ENCODE measurements at regions not wholly inside any gene's neighbourhood (a gene's known extent, or its start where the extent isn't known, plus 50 kb on each side); places are given as distances from the start of the nearest gene placed in this dataset.

DNA sequence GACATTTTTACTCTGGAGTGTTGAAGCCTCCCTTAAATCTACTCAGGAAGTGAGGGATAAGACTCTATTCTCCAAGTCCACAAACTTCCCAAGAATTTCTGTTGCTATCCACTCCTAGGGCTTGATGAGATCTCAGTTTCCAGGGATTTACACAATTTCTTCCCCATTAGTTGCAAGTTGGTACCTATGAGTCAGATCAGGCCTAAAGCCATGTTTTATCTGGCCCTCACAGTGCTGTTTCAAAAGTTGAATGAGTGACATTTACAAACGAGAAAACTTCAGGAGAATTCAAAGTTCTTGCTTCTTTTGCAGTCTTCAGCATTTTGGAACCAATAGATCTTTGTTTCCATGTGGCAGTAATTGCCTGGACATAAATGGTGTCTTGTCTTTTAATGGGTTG is 156.4 kb upstream of the SYT10 start (continued):
- TF ChIP-seq, protein P1, sequence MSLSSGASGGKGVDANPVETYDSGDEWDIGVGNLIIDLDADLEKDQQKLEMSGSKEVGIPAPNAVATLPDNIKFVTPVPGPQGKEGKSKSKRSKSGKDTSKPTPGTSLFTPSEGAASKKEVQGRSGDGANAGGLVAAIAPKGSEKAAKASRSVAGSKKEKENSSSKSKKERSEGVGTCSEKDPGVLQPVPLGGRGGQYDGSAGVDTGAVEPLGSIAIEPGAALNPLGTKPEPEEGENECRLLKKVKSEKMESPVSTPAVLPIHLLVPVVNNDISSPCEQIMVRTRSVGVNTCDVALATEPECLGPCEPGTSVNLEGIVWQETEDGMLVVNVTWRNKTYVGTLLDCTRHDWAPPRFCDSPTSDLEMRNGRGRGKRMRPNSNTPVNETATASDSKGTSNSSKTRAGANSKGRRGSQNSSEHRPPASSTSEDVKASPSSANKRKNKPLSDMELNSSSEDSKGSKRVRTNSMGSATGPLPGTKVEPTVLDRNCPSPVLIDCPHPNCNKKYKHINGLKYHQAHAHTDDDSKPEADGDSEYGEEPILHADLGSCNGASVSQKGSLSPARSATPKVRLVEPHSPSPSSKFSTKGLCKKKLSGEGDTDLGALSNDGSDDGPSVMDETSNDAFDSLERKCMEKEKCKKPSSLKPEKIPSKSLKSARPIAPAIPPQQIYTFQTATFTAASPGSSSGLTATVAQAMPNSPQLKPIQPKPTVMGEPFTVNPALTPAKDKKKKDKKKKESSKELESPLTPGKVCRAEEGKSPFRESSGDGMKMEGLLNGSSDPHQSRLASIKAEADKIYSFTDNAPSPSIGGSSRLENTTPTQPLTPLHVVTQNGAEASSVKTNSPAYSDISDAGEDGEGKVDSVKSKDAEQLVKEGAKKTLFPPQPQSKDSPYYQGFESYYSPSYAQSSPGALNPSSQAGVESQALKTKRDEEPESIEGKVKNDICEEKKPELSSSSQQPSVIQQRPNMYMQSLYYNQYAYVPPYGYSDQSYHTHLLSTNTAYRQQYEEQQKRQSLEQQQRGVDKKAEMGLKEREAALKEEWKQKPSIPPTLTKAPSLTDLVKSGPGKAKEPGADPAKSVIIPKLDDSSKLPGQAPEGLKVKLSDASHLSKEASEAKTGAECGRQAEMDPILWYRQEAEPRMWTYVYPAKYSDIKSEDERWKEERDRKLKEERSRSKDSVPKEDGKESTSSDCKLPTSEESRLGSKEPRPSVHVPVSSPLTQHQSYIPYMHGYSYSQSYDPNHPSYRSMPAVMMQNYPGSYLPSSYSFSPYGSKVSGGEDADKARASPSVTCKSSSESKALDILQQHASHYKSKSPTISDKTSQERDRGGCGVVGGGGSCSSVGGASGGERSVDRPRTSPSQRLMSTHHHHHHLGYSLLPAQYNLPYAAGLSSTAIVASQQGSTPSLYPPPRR (CRISPR knock-in tag; IDR thresholded peaks at IDR 0.05; ENCODE audit: borderline replicate concordance), result no peak
- TF ChIP-seq SRSF1 (optimal IDR thresholded peaks at IDR 0.05; ENCODE audit: low read depth, low read length), result no peak
- TF ChIP-seq ZFP90 (CRISPR knock-in tag; IDR thresholded peaks at IDR 0.05; ENCODE audit: borderline replicate concordance), result no peak
- TF ChIP-seq ZNF20 (CRISPR knock-in tag; IDR thresholded peaks at IDR 0.05), result no peak
- TF ChIP-seq ZNF777 (CRISPR knock-in tag; IDR thresholded peaks at IDR 0.05), result no peak
- no peak for TF ChIP-seq ZNF205 (CRISPR knock-in tag; IDR thresholded peaks at IDR 0.05)
- TF ChIP-seq ZNF652 (CRISPR knock-in tag; IDR thresholded peaks at IDR 0.05; ENCODE audit: borderline replicate concordance, low read depth), result no peak
- TF ChIP-seq ZC3H13 (CRISPR knock-in tag; IDR thresholded peaks at IDR 0.05), result no peak
- TF ChIP-seq ZNF451 (CRISPR knock-in tag; IDR thresholded peaks at IDR 0.05), result no peak
- no peak for TF ChIP-seq ZBTB3 (CRISPR knock-in tag; IDR thresholded peaks at IDR 0.05; ENCODE audit: borderline replicate concordance, low read depth)
- no peak for TF ChIP-seq SIN3A (IDR thresholded peaks at IDR 0.05; ENCODE audit: borderline replicate concordance, low read depth, low read length)
- TF ChIP-seq KDM1A (CRISPR knock-in tag; IDR thresholded peaks at IDR 0.05), result no peak
- TF ChIP-seq ZBTB10 (CRISPR knock-in tag; IDR thresholded peaks at IDR 0.05; ENCODE audit: borderline replicate concordance), result no peak
- TF ChIP-seq HOXA9 (CRISPR knock-in tag; IDR thresholded peaks at IDR 0.05; ENCODE audit: borderline replicate concordance), result no peak

Measured in HepG2 (cell line).